ENCODE measurements at regions not wholly inside any gene's neighbourhood (a gene's known extent, or its start where the extent isn't known, plus 50 kb on each side); places are given as distances from the start of the nearest gene placed in this dataset.

DNA sequence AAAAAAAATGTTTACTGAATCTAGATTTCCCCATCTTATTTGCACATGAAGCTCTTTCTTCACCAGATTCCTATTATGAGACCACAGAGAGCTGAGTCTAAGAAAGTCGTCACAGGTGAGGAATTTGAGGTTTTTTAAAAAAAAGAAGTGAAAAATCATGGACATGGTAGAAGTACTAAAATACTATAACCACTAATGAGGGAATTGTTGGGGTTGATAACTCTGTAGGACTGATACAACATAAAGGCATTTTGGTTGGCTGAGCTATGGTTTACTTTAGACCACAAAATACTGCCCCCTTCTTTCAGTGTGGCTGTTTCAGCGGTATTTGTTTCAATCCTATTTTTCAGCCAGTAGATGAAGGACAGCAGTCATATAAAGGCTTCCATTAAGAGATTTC is 1111.3 kb downstream of the TYW1 start:
- no peak overlapping the region for H3K27ac ChIP-seq
- no peaks in the 10 kb centered on the region for H3K27me3 ChIP-seq (ENCODE audit: insufficient read depth, low read depth)
- H2AFZ ChIP-seq (ENCODE audit: low read depth), result no peak overlapping the region
- peaks cover 19% of the 10 kb centered on the region for H3K4me1 ChIP-seq (ENCODE audit: low read depth, poor library complexity, severe bottlenecking)
- H3K4me2 ChIP-seq, result peak overlapping the region; percentile 46
- TF ChIP-seq, protein P1, sequence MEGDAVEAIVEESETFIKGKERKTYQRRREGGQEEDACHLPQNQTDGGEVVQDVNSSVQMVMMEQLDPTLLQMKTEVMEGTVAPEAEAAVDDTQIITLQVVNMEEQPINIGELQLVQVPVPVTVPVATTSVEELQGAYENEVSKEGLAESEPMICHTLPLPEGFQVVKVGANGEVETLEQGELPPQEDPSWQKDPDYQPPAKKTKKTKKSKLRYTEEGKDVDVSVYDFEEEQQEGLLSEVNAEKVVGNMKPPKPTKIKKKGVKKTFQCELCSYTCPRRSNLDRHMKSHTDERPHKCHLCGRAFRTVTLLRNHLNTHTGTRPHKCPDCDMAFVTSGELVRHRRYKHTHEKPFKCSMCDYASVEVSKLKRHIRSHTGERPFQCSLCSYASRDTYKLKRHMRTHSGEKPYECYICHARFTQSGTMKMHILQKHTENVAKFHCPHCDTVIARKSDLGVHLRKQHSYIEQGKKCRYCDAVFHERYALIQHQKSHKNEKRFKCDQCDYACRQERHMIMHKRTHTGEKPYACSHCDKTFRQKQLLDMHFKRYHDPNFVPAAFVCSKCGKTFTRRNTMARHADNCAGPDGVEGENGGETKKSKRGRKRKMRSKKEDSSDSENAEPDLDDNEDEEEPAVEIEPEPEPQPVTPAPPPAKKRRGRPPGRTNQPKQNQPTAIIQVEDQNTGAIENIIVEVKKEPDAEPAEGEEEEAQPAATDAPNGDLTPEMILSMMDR (conservative IDR thresholded peaks at IDR 0.05; ENCODE audit: low read depth, low read length), result peak; percentile 31; the same call in 1 of the 2 replicates
- H3K36me3 ChIP-seq (ENCODE audit: insufficient read depth), result no peaks in the 10 kb centered on the region
- no peak overlapping the region for H3K9ac ChIP-seq
- no peaks in the 10 kb centered on the region for H3K79me2 ChIP-seq (ENCODE audit: insufficient read depth, low read depth)
- H3K4me3 ChIP-seq (IDR thresholded peaks at IDR 0.05; ENCODE audit: insufficient read depth, low read depth, low read length), result no peak overlapping the region
- no peaks in the 10 kb centered on the region for H4K20me1 ChIP-seq (ENCODE audit: insufficient read depth)

DNA sequence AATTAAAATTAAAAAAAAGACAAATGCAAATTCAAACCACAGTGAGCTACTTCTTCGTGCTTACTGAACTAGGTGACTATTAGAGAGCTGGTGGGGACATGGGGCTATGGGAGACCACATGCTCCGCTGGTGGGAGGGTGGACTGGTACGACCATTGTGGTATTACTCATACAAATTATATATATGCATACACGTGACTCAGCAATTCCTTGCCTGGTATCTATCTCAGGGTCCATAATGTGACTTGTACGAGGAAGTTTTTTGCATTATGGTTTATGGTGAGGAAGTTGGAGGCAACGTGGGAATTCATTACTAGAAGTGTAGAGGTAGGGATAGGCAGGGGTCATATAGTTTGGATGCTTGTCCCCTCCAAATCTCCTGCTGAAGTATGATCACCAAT is 1112.7 kb downstream of the TYW1 start:
- Histone ChIP-seq H3K79me2 (ENCODE audit: insufficient read depth, low read depth) (no peaks in the 10 kb centered on the region), H3K4me2 (no peak overlapping the region)
- TF ChIP-seq, protein P1 (conservative IDR thresholded peaks at IDR 0.05; ENCODE audit: low read depth, low read length), result no peak

DNA sequence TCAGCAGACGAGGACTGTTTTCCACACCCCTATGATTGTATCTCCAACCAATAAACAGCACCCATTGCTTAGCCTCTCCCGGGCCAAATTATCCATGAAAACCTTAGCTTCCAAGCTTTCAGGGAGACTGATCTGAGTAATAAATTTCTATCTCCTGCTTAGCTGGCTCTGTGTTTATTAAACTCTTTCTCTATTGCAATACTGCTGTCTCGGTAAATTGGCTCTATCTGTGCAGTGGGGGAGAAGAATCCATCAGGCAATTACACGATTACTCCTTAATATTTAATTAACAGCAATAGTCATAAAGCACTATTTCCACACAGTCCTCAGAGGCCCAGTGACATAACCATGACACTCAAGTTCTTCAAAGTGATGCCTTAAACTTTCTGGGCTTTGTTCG is 1122.8 kb downstream of the TYW1 start:
- Histone ChIP-seq H3K4me1 (ENCODE audit: low read depth, poor library complexity, severe bottlenecking) (no peaks in the 10 kb centered on the region), H3K4me2 (no peak overlapping the region), H3K9ac (no peak overlapping the region), H3K79me2 (ENCODE audit: insufficient read depth, low read depth) (no peaks in the 10 kb centered on the region), H4K20me1 (ENCODE audit: insufficient read depth) (no peaks in the 10 kb centered on the region), H3K36me3 (ENCODE audit: insufficient read depth) (no peaks in the 10 kb centered on the region), H2AFZ (ENCODE audit: low read depth) (no peak overlapping the region), H3K4me3 (IDR thresholded peaks at IDR 0.05; ENCODE audit: insufficient read depth, low read depth, low read length) (no peak overlapping the region), H3K27ac (no peak overlapping the region), H3K27me3 (ENCODE audit: insufficient read depth, low read depth) (no peaks in the 10 kb centered on the region)
- TF ChIP-seq, protein P1 (conservative IDR thresholded peaks at IDR 0.05; ENCODE audit: low read depth, low read length), result no peak

More for the DNA sequence above, 1112.7 kb downstream of the TYW1 start:
- Histone ChIP-seq H4K20me1 (ENCODE audit: insufficient read depth) (no peaks in the 10 kb centered on the region), H3K4me1 (ENCODE audit: low read depth, poor library complexity, severe bottlenecking) (peaks cover 19% of the 10 kb centered on the region), H2AFZ (ENCODE audit: low read depth) (no peak overlapping the region), H3K4me3 (IDR thresholded peaks at IDR 0.05; ENCODE audit: insufficient read depth, low read depth, low read length) (no peak overlapping the region), H3K9ac (no peak overlapping the region), H3K27me3 (ENCODE audit: insufficient read depth, low read depth) (no peaks in the 10 kb centered on the region), H3K27ac (no peak overlapping the region), H3K36me3 (ENCODE audit: insufficient read depth) (no peaks in the 10 kb centered on the region)

DNA sequence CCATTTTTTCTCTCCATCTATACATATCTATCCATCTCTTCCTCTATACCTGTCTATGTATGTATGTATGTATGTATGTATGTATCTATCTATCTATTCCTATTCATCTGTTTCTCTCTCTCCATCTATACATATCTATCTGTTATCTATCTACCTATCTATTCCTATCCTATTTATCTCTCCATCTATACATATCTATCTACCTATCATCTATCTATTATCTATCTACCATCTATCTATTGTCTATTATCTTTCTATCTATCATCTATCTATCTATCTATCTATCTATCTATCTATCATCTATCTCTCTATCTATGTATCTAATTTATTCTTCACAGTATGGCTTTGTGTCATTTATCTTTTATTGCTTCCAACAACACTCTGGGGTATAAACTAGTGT is 1124.4 kb downstream of the TYW1 start:
- no peaks in the 10 kb centered on the region for H3K4me1 ChIP-seq (ENCODE audit: low read depth, poor library complexity, severe bottlenecking)
- no peak overlapping the region for H3K4me3 ChIP-seq (IDR thresholded peaks at IDR 0.05; ENCODE audit: insufficient read depth, low read depth, low read length)
- H3K36me3 ChIP-seq (ENCODE audit: insufficient read depth), result no peaks in the 10 kb centered on the region
- H3K27me3 ChIP-seq (ENCODE audit: insufficient read depth, low read depth), result no peaks in the 10 kb centered on the region
- H3K27ac ChIP-seq, result no peak overlapping the region
- H2AFZ ChIP-seq (ENCODE audit: low read depth), result no peak overlapping the region
- H4K20me1 ChIP-seq (ENCODE audit: insufficient read depth), result no peaks in the 10 kb centered on the region
- H3K79me2 ChIP-seq (ENCODE audit: insufficient read depth, low read depth), result no peaks in the 10 kb centered on the region
- TF ChIP-seq, protein P1 (conservative IDR thresholded peaks at IDR 0.05; ENCODE audit: low read depth, low read length), result no peak
- no peak overlapping the region for H3K4me2 ChIP-seq
- H3K9ac ChIP-seq, result no peak overlapping the region
